ENCODE measurements at regions not wholly inside any gene's neighbourhood (a gene's known extent, or its start where the extent isn't known, plus 50 kb on each side); places are given as distances from the start of the nearest gene placed in this dataset.

GRCh38 chr1:234835239-234835638 is 225.3 kb upstream of the IRF2BP2 start:
- no peak for DNase-seq (ENCODE audit: low read depth)
- no peak overlapping the region for H3K4me3 ChIP-seq (ENCODE audit: low read depth, low read length)
- H3K36me3 ChIP-seq (ENCODE audit: control insufficient read depth, insufficient read depth, low read length), result no peaks in the 10 kb centered on the region
- H3K27me3 ChIP-seq (ENCODE audit: control insufficient read depth, insufficient read depth, low read length), result no peaks in the 10 kb centered on the region; the same call in 1 of the 2 replicates
- TF ChIP-seq CTCF (IDR thresholded peaks at IDR 0.05; ENCODE audit: insufficient read depth, low read depth, low read length), result no peak
- POLR2A ChIA-PET, result no interaction called here
- CTCF ChIA-PET, result interaction anchor here (0.9 kb wide), 1 partner anchor 10 kb away, joined by 3 read pairs; no protein-coding TSS in a partner anchor

GRCh38 chr1:234833646-234834045 is 223.7 kb upstream of the IRF2BP2 start:
- ChIA-PET POLR2A (no interaction called here), CTCF (no interaction called here)
- H3K36me3 ChIP-seq (ENCODE audit: control insufficient read depth, insufficient read depth, low read length), result no peaks in the 10 kb centered on the region
- TF ChIP-seq CTCF (IDR thresholded peaks at IDR 0.05; ENCODE audit: insufficient read depth, low read depth, low read length), result no peak
- H3K4me3 ChIP-seq (ENCODE audit: low read depth, low read length), result no peak overlapping the region
- H3K27me3 ChIP-seq (ENCODE audit: control insufficient read depth, insufficient read depth, low read length), result peaks cover 1% of the 10 kb centered on the region; the same call in 1 of the 2 replicates
- DNase-seq (ENCODE audit: low read depth), result no peak

GRCh38 chr1:234833118-234833517 is 223.1 kb upstream of the IRF2BP2 start:
- ChIA-PET CTCF (no interaction called here), POLR2A (no interaction called here)
- Histone ChIP-seq H3K4me3 (ENCODE audit: low read depth, low read length) (no peak overlapping the region), H3K36me3 (ENCODE audit: control insufficient read depth, insufficient read depth, low read length) (no peaks in the 10 kb centered on the region), H3K27me3 (ENCODE audit: control insufficient read depth, insufficient read depth, low read length) (peaks cover 1% of the 10 kb centered on the region; the same call in 1 of the 2 replicates)
- DNase-seq (ENCODE audit: low read depth), result no peak
- TF ChIP-seq CTCF (IDR thresholded peaks at IDR 0.05; ENCODE audit: insufficient read depth, low read depth, low read length), result no peak

- TF ChIP-seq CTCF (IDR thresholded peaks at IDR 0.05; ENCODE audit: insufficient read depth, low read depth, low read length), result no peak
- no peaks in the 10 kb centered on the region for H3K36me3 ChIP-seq (ENCODE audit: control insufficient read depth, insufficient read depth, low read length)
- ChIA-PET POLR2A (no interaction called here), CTCF (interaction anchor here (1.4 kb wide), 1 partner anchor 11 kb away, joined by 5 read pairs; no protein-coding TSS in a partner anchor)
- peaks cover 3% of the 10 kb centered on the region for H3K27me3 ChIP-seq (ENCODE audit: control insufficient read depth, insufficient read depth, low read length)
- H3K4me3 ChIP-seq (ENCODE audit: low read depth, low read length), result no peak overlapping the region
- DNase-seq (ENCODE audit: low read depth), result no peak
Observed at GRCh38 chr1:234827656-234828055, 217.7 kb upstream of the IRF2BP2 start.

GRCh38 chr1:234827181-234827580 is 217.2 kb upstream of the IRF2BP2 start:
- Histone ChIP-seq H3K36me3 (ENCODE audit: control insufficient read depth, insufficient read depth, low read length) (no peaks in the 10 kb centered on the region), H3K27me3 (ENCODE audit: control insufficient read depth, insufficient read depth, low read length) (peaks cover 3% of the 10 kb centered on the region), H3K4me3 (ENCODE audit: low read depth, low read length) (no peak overlapping the region)
- no peak for TF ChIP-seq CTCF (IDR thresholded peaks at IDR 0.05; ENCODE audit: insufficient read depth, low read depth, low read length)
- ChIA-PET CTCF (interaction anchor here (1.4 kb wide), 1 partner anchor 12 kb away, joined by 5 read pairs; no protein-coding TSS in a partner anchor), POLR2A (no interaction called here)
- no peak for DNase-seq (ENCODE audit: low read depth)

All from BJ (cell line).